NCI-H128 (cell line): ENCODE measurements at regions not wholly inside any gene's neighbourhood (a gene's known extent, or its start where the extent isn't known, plus 50 kb on each side); places are given as distances from the start of the nearest gene placed in this dataset.
A peak's percentile ranks its signal among the peaks of the same experiment; 100 is the strongest.

Source experiments
- DNase-seq: peaks from one replicate; lab custom pipeline; 2025; ENCODE audit not compliant: unreplicated experiment; lab: John Stamatoyannopoulos, UW

GRCh38 chr18:11279461-11279860 lies 130.1 kb upstream of the PIEZO2 start:
- no peak for DNase-seq

DNA sequence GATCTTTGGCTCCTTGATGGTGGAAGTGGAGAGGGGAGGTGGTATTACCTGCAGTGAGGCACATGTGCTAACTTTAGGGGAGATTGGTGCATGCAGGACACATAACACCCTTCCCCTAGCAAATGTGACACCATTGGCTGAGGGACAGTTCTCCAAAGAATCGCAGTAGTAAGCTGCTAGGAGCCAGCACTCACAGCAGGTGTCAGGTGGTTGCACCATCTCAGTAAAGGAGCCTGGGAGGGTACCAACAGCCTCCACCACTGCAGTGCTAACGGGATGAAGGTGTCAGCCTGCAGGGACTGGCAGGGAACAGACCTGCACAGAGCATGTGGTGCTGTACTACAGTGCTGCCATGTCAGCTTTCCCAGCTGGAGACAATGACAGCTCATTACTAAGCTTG lies 127.3 kb upstream of the PIEZO2 start:
- no peak for DNase-seq

DNA sequence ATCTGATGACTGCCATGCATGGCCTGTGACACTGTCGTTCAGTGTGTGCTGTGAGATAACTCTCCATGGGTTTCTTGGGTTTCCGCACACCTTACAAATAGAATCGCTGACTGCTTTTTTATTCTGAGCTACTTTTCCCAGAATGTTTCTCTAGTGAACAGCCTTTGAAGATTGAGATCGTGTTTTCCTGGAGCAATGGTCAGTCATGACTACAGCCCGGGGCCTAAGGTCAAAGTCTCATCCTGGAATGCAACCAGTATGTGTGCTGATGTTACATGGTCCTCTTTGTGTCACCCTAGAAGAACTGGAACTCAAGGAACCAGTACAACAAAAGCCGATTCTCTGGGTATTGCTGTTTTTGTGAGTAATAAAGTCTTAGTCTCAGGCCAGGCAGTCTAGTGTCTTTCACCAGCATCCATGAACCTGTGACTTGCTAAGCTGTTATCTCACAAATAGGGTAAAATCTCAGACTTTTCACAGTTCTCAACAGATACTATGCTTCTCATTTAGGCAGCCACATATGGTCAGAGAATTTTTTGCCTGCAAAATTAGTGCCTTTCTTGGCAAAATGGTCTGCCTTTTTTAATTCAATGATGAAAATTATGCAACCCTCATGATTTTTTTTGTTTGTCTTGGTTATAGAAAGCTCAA lies 124.9 kb upstream of the PIEZO2 start:
- DNase-seq: no peak

DNA sequence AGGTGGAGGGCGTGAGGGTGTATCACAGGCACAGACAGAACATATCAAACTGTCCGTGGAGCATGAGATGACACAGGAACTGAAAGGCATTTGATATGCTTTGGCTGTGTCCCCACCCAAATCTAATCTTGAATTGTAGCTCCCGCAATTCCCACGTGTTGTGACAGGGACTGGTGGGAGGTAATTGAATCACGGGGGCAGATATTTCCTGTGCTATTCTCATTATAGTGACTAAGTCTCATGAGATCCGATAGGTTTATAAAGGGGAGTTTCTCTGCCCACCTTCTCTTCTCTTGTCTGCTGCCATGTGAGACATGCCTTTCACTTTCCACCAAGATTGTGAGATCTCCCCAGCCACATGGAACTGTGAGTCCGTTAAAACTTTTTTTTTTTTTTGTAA lies 123.1 kb upstream of the PIEZO2 start:
- DNase-seq: no peak

GRCh38 chr18:11271954-11272353 lies 122.6 kb upstream of the PIEZO2 start:
- no peak for DNase-seq

DNA sequence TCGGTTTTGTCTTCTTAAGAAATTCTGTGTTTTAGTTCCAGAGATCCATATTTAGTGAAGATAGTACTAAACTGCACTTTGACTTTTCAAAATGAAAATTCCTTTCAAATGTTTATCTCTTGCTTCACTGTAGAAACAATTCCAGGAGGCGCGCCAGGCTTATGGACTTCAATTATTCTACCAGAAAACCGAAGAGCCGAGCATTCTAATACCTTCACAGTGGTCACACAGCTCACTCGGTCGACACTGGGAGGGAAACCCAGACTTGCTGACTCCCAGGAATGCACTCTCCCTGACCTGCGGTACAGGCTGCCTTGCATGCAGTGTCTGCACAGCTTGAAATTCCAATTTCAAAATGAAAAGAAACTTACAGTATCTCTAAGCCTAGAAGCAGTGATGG lies 119.9 kb upstream of the PIEZO2 start:
- no peak for DNase-seq

DNA sequence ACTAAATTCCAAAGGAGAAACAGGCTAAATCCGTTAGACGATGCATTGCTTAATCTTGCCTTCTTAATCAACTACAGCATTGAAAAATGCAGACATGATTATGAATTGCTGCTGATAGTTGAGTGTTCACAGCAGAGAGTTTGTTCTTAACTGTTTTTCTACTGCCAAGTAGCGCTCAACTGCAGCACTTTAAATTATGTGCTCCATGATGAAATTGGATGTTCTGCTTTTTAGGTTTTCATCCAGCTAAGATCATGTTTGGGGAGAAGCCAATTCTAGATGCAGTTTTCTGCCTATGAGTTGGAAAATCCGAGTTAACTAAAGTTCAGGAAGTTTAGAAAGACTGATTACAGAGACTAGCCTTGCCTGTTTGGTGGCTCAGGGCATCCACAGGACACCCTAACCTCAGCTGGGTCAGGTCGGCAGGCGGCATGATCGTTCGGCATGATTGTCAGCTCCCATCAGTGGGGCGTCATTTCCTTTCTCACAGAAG lies 119.4 kb upstream of the PIEZO2 start:
- DNase-seq: no peak

GRCh38 chr18:11268153-11268552 lies 118.8 kb upstream of the PIEZO2 start:
- no peak for DNase-seq

GRCh38 chr18:11266781-11267480 lies 117.6 kb upstream of the PIEZO2 start:
- no peak for DNase-seq

- no peak for DNase-seq
These were observed 112.1 kb upstream of the PIEZO2 start for GRCh38 chr18:11261486-11261885.

DNA sequence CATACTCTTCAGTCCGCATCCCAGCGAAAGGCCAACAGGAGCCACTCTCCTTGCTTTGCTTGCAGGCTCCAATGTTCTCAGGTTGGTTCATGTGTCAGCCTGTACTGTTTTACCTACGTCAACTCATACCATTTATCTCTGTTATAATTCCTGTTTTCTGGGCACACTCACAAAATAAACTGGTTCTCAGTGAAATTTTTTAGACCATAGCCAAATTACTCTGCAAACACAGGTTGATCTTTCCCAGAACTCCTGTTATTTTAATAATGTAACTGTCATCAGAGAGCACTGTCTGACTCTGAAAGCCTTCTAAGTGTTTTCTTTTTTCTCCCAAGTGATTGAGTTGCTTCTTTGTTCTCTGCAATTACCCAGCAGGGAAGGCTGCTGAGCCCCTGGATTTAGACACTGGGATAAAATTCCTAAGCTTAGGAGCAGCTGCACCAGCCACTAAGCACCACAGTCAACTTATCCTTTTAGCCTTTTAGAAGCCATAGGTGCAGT lies 111.6 kb upstream of the PIEZO2 start:
- peak; percentile 48 for DNase-seq

GRCh38 chr18:11259469-11260150 lies 110.2 kb upstream of the PIEZO2 start:
- DNase-seq: no peak

DNA sequence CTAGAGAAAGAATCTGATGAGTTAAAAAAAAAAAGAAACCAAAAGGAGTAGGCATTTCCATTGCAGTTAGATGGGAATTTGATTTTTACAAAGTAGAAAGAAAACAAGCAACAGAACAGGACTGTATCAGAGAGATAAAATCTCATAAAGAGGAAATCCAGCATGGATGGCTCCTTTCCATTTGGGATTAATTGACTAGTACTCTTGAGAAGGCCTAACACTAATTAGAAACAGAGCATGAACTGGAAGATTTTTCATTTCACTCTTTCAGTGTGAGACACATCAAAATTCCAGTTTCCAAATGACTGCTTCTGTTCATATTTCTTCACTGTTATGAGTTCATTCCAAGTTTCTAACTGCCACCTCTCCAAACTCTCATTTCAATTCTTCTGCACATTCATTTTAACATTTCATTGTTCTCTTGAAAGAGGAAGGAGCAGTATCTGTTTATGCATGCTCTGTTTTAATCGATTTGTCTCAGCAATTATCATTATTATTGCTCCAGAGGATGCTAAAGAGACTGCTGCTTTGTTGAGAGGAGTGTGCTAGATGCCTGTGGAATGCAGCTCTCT lies 108.8 kb upstream of the PIEZO2 start:
- DNase-seq: no peak

GRCh38 chr18:11256251-11256650 lies 106.9 kb upstream of the PIEZO2 start:
- DNase-seq: no peak

- no peak for DNase-seq
These were observed 102.5 kb upstream of the PIEZO2 start for GRCh38 chr18:11251891-11252270.

GRCh38 chr18:11251229-11251890 lies 102.0 kb upstream of the PIEZO2 start:
- DNase-seq: no peak

DNA sequence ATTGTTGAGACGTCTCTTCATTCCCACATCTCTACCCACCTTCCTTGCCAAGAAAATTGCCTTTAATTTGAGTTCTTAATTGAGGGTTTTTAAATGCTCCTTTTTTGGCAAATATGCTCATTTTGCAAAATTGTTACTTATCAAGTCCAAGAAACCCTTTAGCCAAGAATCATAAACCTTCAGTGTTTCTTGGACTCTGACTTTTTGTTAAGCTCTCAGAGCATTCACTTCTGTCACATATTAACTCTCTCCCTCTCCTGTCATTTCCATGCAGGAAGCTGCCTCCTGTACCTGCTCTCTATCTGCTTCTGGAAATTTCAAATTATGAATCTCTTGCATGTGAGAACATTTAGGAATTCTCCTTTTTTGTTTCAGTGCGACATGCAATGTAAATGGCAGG lies 100.0 kb upstream of the PIEZO2 start:
- no peak for DNase-seq

- no peak for DNase-seq
These were observed 98.1 kb upstream of the PIEZO2 start for GRCh38 chr18:11247381-11247970.

- no peak for DNase-seq
These were observed 97.3 kb upstream of the PIEZO2 start for GRCh38 chr18:11246495-11247300.

DNA sequence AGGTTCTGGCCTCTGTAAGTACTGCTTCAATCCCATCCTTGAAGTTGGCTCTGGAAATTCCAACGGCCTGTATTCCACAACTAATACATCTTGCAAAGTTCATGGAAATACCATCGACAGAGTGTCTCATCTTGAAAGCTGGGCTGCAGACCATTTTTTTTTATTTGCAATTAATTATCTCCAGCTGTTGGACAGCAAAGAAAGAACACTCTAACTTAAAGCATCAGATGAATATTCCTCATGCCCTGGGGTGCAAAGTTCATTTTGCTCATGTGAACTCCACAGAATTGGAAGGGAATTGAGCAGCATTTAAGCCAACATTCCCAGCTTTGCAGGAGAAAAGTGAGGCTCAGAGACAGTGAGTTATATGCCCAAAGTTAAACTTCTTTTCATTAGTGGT lies 96.5 kb upstream of the PIEZO2 start:
- no peak for DNase-seq
